ENCODE measurements at regions not wholly inside any gene's neighbourhood (a gene's known extent, or its start where the extent isn't known, plus 50 kb on each side); places are given as distances from the start of the nearest gene placed in this dataset.

- BruUV-seq (replicated peaks): no TSS peak
- ATAC-seq (no peak), FAIRE-seq (no peak), DNase-seq (ENCODE audit: low spot score) (no peak)
- intact Hi-C loops (cut with micrococcal nuclease; ENCODE audit: unreplicated experiment): no loop called here
- Histone ChIP-seq H3K9ac (ENCODE audit: insufficient read depth, low read depth, low read length) (no peak overlapping the region), H3K9me3 (ENCODE audit: low read length) (peaks cover 24% of the 10 kb centered on the region), H3K4me2 (ENCODE audit: low read depth, low read length) (peak overlapping the region; percentile 19; the same call in 1 of the 2 replicates), H3K79me2 (ENCODE audit: insufficient read depth, low read length) (no peaks in the 10 kb centered on the region), H3K27me3 (ENCODE audit: control insufficient read depth in 1 of 2, insufficient read depth in 2 of 2, low read length in 2 of 2) (no peaks in the 10 kb centered on the region), H3K4me3 (replicated peaks in 1 of 3; ENCODE audit: insufficient read depth in 1 of 3, low read depth in 2 of 3, low read length in 3 of 3) (no peak overlapping the region), H3K27ac (ENCODE audit: extremely low read length, insufficient read depth, low read length) (no peak overlapping the region), H3K36me3 (replicated peaks in 1 of 2; ENCODE audit: control insufficient read depth in 1 of 2, insufficient read depth in 2 of 2, low read length in 2 of 2) (no peaks in the 10 kb centered on the region), H4K20me1 (ENCODE audit: insufficient read depth, low read length) (no peaks in the 10 kb centered on the region), H2AFZ (ENCODE audit: low read length) (no peak overlapping the region), H3K4me1 (ENCODE audit: insufficient read depth, low read length) (peaks cover 23% of the 10 kb centered on the region)
- in situ Hi-C loops (cut with HindIII; ENCODE audit: extremely low pct_ligation_motif_present, low pct_unique_long_range_greater_than_20kb): no loop called here
- CTCF ChIA-PET (ENCODE audit: low intra/inter-chr PET ratio, low total read pairs): no interaction called here
- TF ChIP-seq MTF1 (CRISPR knock-in tag; IDR thresholded peaks at IDR 0.05) (no peak), ZNF710 (CRISPR knock-in tag; IDR thresholded peaks at IDR 0.05; ENCODE audit: borderline replicate concordance) (no peak), NFYC (CRISPR knock-in tag; IDR thresholded peaks at IDR 0.05) (no peak), ZNF382 (CRISPR knock-in tag; IDR thresholded peaks at IDR 0.05; ENCODE audit: borderline replicate concordance) (no peak), CBX1 (IDR thresholded peaks at IDR 0.05; ENCODE audit: low read depth) (no peak), TEAD2 (CRISPR knock-in tag; IDR thresholded peaks at IDR 0.05) (no peak), ZNF180 (CRISPR knock-in tag; IDR thresholded peaks at IDR 0.05; ENCODE audit: borderline replicate concordance, low read depth) (no peak), TAF15 (IDR thresholded peaks at IDR 0.05; ENCODE audit: low read depth, low read length, poor library complexity, severe bottlenecking) (no peak), KAT7 (CRISPR knock-in tag; IDR thresholded peaks at IDR 0.05; ENCODE audit: borderline replicate concordance) (no peak), ZBTB26 (CRISPR knock-in tag; IDR thresholded peaks at IDR 0.05; ENCODE audit: borderline replicate concordance) (no peak), FOXO1 (CRISPR knock-in tag; IDR thresholded peaks at IDR 0.05) (no peak), ZNF20 (CRISPR knock-in tag; IDR thresholded peaks at IDR 0.05) (no peak), FOXO4 (CRISPR knock-in tag; conservative IDR thresholded peaks at IDR 0.05) (no peak), ZBTB44 (CRISPR knock-in tag; IDR thresholded peaks at IDR 0.05) (no peak), BORCS8-MEF2B (CRISPR knock-in tag; IDR thresholded peaks at IDR 0.05) (no peak), FLYWCH1 (CRISPR knock-in tag; IDR thresholded peaks at IDR 0.05) (no peak), FUBP1 (CRISPR knock-in tag; IDR thresholded peaks at IDR 0.05; ENCODE audit: borderline replicate concordance) (no peak)
- 87% methylated on average over 11 of the region's 16 CpGs for whole genome bisulfite sequencing (ENCODE audit: low lambda C conversion rate)
- POLR2A ChIA-PET: no interaction called here
Measured at GRCh38 chr7:149713061-149713730, 60.2 kb downstream of the ZNF467 start.

Data from HepG2 (cell line).